GM20000 (cell line): ENCODE measurements at regions not wholly inside any gene's neighbourhood (a gene's known extent, or its start where the extent isn't known, plus 50 kb on each side); places are given as distances from the start of the nearest gene placed in this dataset.

Source experiments
- DNase-seq: peaks from one replicate; pipeline ENCODE4 v3.0.0; 2012; ENCODE audit warnings: low spot score
- TF ChIP-seq, protein P1 (sequence below): IDR thresholded peaks from 2 replicates; pipeline ENCODE4 v1.5.1; 2012; ENCODE audit warnings: mild to moderate bottlenecking, control low read depth; ENCODE audit errors: extremely low read depth, missing control alignments

DNA sequence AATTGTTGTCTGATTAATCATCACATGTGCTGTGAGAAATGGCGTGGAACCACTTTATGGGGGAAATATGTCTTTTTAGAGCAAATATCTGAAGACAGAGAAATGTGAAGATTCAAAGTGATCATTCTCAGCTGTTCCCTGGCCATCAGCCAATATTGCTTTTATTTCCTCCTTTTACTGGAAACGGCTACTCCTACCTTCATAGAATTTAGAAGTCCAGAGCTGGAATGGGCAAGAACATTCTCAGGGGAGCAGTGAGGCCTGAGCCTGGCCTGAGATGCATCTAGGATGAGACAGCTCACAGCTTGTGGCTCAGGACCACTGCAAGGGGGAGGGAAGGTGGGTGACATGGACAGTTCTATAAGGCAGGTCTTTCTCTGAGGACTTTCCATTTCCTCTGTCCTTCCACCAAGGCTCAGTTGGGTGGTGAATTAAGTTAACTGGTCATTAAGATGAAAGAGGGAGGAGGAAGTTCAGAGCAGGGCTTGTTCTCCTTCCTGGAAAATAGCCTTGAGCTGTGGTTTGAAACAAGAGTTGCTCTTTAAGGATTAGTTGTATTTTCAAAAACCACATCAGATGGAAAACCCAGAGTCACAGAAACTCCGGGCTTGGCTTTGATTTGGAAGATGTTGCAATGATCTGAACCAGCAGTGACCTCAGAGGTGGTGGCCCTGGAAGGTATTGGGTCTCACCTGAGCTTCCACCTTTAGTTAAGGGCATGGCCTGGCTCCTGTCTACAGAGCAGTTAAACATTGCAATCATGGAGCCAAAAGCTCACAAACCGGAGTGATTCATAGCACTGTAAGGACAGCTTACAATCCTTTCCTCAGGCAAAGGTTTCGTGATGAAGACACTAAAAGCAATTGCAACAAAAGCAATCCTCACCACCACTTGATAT, 144.3 kb downstream of the VAPA start:
- no peak for DNase-seq
- TF ChIP-seq, protein P1, sequence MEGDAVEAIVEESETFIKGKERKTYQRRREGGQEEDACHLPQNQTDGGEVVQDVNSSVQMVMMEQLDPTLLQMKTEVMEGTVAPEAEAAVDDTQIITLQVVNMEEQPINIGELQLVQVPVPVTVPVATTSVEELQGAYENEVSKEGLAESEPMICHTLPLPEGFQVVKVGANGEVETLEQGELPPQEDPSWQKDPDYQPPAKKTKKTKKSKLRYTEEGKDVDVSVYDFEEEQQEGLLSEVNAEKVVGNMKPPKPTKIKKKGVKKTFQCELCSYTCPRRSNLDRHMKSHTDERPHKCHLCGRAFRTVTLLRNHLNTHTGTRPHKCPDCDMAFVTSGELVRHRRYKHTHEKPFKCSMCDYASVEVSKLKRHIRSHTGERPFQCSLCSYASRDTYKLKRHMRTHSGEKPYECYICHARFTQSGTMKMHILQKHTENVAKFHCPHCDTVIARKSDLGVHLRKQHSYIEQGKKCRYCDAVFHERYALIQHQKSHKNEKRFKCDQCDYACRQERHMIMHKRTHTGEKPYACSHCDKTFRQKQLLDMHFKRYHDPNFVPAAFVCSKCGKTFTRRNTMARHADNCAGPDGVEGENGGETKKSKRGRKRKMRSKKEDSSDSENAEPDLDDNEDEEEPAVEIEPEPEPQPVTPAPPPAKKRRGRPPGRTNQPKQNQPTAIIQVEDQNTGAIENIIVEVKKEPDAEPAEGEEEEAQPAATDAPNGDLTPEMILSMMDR, result no peak

GRCh38 chr18:10059610-10060468, 146.0 kb downstream of the VAPA start:
- TF ChIP-seq, protein P1, result no peak
- DNase-seq, result no peak

GRCh38 chr18:10060469-10060782, 146.6 kb downstream of the VAPA start:
- TF ChIP-seq, protein P1, result no peak
- DNase-seq, result no peak

DNA sequence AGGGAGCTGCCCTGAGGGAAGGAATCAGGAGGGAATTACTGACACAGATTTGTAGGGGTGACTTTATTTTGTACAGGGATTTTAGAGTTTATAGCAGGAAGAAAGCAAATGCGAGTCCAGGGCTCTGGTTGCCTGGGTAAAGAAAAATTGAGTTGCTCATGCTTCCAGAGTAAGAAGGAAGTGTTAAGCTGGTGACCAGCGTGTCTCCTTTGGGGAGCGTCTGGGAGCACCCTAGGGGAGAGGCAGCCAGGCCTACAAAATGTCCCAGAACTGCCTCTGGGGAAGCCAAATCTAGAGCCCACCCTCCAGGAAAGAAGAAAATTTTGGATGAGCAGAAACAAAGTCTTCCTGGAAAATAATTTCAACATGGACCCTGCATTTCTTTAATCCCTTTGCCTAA, 147.0 kb downstream of the VAPA start:
- DNase-seq, result no peak

GRCh38 chr18:10061566-10062140, 147.8 kb downstream of the VAPA start:
- TF ChIP-seq, protein P1, result no peak

More for the DNA sequence above, 147.0 kb downstream of the VAPA start:
- TF ChIP-seq, protein P1, result no peak

DNA sequence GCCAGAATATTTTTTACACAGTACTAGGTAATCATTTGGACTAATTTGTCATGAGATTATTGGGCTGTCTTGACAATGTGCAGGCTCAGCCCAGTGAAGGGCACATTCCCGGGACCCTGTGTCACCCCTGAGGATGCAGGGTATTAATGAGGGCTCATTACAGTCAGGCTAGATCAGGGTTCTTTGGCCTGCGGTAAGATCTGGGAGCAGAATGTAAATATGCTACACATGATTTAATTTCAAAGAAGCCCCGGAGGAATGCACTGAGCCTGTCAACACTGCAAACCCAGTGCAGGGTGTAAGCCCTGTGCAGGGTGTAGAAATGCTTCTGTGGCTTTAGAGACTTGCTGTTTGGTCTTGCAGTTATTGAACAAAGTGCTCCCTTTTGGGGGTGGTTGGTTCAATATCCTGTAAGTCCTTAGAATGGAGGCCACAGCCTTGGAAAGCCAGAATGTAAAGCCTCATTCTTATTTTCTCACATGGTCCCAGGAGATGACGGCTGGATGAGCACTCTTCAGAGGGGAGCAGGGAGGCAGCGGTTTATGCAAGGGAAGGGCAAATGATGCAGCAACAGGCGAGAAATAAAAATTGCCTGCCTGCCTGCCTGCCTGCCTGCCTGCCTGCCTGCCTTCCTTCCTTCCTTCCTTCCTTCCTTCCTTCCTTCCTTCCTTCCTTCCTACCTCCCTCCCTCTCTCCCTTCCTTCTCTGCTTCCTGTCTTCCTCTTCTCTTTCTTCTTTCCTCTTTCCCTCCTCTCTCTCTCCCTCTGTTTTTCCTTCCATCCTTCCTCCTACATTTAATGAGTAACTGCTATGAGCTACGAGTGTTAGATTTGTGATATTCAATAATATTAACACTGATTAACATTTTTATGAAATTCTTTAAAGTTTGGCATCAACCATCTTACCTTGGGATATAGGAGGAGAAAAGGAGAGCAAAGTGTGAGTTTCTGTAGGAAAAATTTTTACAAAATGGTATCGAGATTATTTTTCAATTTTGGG, 148.8 kb downstream of the VAPA start:
- TF ChIP-seq, protein P1, result no peak
- no peak for DNase-seq

More at GRCh38 chr18:10061566-10062140, 147.8 kb downstream of the VAPA start:
- DNase-seq, result no peak
